HCT116 (cell line): ENCODE measurements at regions not wholly inside any gene's neighbourhood (a gene's known extent, or its start where the extent isn't known, plus 50 kb on each side); places are given as distances from the start of the nearest gene placed in this dataset.

Experiments
- CTCF ChIP-seq, 3 experiments: fragments of 200-600 bp in 1 of 3; sonication (generic) in 1 of 3; IDR thresholded peaks in 2 of 3; conservative IDR thresholded peaks in 1 of 3; 2 replicates each; pipeline ENCODE4 v1.5.1; 2012 to 2017; ENCODE audit warnings: low read depth in 2 of 3, low read length in 2 of 3, antibody characterized with exemption in 1 of 3, borderline replicate concordance in 1 of 3, control low read depth in 1 of 3, mild to moderate bottlenecking in 1 of 3, mixed read lengths in 1 of 3, mixed run types in 1 of 3, moderate library complexity in 1 of 3; ENCODE audit not compliant: insufficient read depth in 1 of 3
- POLR2A ChIP-seq: IDR thresholded peaks from 2 replicates; pipeline ENCODE4 v1.7.0; 2011; ENCODE audit warnings: borderline replicate concordance; ENCODE audit not compliant: insufficient read depth, insufficient read length; ENCODE audit errors: extremely low read depth
- RAD21 ChIP-seq: IDR thresholded peaks from 2 replicates; pipeline ENCODE4 v1.6.1; 2012; ENCODE audit warnings: low read depth, mild to moderate bottlenecking
- REST ChIP-seq: IDR thresholded peaks from 2 replicates; pipeline ENCODE4 v1.6.1; 2012; ENCODE audit warnings: low read depth
- SP1 ChIP-seq: IDR thresholded peaks from 2 replicates; pipeline ENCODE4 v1.6.1; 2012; ENCODE audit warnings: low read depth
- ZBTB33 ChIP-seq: IDR thresholded peaks from 2 replicates; pipeline ENCODE4 v1.6.1; 2011; ENCODE audit warnings: mild to moderate bottlenecking, low read length, moderate library complexity; ENCODE audit not compliant: insufficient replicate concordance; ENCODE audit errors: extremely low read depth
- ZNF274 ChIP-seq: fragments of 200-500 bp; sonication (Bioruptor generic); IDR thresholded peaks from 2 replicates; pipeline ENCODE4 v1.6.1; 2014; ENCODE audit warnings: mild to moderate bottlenecking, low read depth, low read length, inconsistent platforms

- TF ChIP-seq RAD21 = no peak
- no peak for TF ChIP-seq SP1
- no peak for TF ChIP-seq POLR2A
- no peak for TF ChIP-seq REST
- no peak for TF ChIP-seq ZNF274
- no peak for TF ChIP-seq CTCF (IDR thresholded peaks at IDR 0.05 in 2 of 3, conservative IDR thresholded peaks at IDR 0.05 in 1 of 3; ENCODE audit: borderline replicate concordance in 1 of 3, insufficient read depth in 1 of 3, low read depth in 2 of 3, low read length in 2 of 3)
- no peak for TF ChIP-seq ZBTB33
Observed at GRCh38 chr17:49908782-49909714, 59.9 kb upstream of the DLX4 start.
